ENCODE measurements at regions not wholly inside any gene's neighbourhood (a gene's known extent, or its start where the extent isn't known, plus 50 kb on each side); places are given as distances from the start of the nearest gene placed in this dataset.

DNA sequence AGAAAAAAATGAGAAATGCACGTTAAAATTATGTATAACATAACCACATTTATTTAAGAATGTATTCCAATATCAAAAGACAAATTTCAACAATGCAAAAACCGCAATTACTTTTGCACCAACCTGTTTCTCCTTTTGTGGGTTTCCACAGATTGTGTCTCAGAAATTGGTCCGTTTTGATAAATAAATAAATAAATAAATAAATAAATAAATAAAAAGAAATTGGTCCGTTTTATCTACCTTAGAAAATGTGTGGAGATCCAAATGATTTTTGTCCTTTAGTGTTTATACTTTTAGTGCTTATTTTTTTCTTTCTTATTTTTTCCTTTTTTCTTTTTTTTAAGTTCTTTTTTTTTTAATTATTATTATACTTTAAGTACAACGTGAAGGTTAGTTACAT is 1682.2 kb upstream of the TMEFF2 start:
- no peak for ATAC-seq
- no peaks in the 10 kb centered on the region for H3K36me3 ChIP-seq
- TF ChIP-seq POLR2A (IDR thresholded peaks at IDR 0.05): no peak
- TF ChIP-seq, protein P1, sequence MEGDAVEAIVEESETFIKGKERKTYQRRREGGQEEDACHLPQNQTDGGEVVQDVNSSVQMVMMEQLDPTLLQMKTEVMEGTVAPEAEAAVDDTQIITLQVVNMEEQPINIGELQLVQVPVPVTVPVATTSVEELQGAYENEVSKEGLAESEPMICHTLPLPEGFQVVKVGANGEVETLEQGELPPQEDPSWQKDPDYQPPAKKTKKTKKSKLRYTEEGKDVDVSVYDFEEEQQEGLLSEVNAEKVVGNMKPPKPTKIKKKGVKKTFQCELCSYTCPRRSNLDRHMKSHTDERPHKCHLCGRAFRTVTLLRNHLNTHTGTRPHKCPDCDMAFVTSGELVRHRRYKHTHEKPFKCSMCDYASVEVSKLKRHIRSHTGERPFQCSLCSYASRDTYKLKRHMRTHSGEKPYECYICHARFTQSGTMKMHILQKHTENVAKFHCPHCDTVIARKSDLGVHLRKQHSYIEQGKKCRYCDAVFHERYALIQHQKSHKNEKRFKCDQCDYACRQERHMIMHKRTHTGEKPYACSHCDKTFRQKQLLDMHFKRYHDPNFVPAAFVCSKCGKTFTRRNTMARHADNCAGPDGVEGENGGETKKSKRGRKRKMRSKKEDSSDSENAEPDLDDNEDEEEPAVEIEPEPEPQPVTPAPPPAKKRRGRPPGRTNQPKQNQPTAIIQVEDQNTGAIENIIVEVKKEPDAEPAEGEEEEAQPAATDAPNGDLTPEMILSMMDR (IDR thresholded peaks at IDR 0.05 in 4 of 5, conservative IDR thresholded peaks at IDR 0.05 in 1 of 5): no peak
- no peak overlapping the region for H3K4me3 ChIP-seq
- in situ Hi-C loops (cut with MboI; ENCODE audit: low sequenced_read_pairs in 4 of 4): no loop called here
- no peaks in the 10 kb centered on the region for H3K4me1 ChIP-seq
- no peaks in the 10 kb centered on the region for H3K9me3 ChIP-seq
- no peaks in the 10 kb centered on the region for H3K27me3 ChIP-seq
- intact Hi-C loops (cut with DNase I; ENCODE audit: low total_unique reads): no loop called here
- no peak for DNase-seq
- no peak overlapping the region for H3K27ac ChIP-seq

DNA sequence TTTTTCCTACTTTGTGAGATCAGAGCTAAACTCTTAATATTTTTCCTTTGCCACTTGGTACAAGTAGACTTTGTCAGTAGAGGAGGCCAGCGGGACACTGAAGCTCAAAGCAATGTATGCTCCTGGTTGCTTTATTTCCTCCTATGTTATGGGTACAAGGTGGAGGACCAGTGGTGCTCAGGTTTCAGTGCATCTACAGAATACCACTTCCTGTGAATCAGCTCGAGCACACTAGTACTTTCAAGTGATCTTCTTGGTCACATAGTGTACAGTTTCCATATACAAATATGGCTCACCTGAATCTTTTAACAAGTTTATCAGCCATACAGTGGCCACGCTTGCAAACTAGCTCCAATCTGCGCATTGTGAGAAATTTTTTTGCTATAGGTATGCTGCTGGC is 1674.8 kb upstream of the TMEFF2 start:
- in situ Hi-C loops (cut with MboI; ENCODE audit: low sequenced_read_pairs in 4 of 4): no loop called here
- H3K36me3 ChIP-seq: no peaks in the 10 kb centered on the region
- intact Hi-C loops (cut with DNase I; ENCODE audit: low total_unique reads): no loop called here

DNA sequence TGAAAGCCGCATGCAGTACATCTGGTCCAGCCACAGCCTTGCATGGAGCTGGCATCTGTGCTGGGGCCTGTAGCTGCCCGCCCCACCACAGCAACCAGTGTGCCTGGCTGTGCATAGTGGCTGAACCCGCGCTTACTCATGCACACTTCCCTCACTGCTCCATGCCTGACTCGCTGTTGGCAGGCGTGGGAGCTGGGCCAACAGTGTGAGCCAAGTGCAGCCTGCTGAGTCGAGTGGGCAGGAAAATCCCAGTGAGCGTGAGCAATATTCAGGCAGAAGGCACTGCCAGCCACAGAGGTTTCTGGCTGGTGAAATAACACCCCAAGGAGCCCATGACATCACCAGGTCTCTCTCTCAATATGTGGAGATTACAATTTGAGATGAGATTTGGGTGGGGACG is 1674.1 kb upstream of the TMEFF2 start:
- no peaks in the 10 kb centered on the region for H3K36me3 ChIP-seq
- no peaks in the 10 kb centered on the region for H3K27me3 ChIP-seq
- H3K4me3 ChIP-seq: no peak overlapping the region
- ATAC-seq: no peak
- in situ Hi-C loops (cut with MboI; ENCODE audit: low sequenced_read_pairs in 4 of 4) (no loop called here), intact Hi-C loops (cut with DNase I; ENCODE audit: low total_unique reads) (no loop called here)
- no peak for TF ChIP-seq POLR2A (IDR thresholded peaks at IDR 0.05)
- TF ChIP-seq, protein P1 (IDR thresholded peaks at IDR 0.05 in 4 of 5, conservative IDR thresholded peaks at IDR 0.05 in 1 of 5): no peak
- no peak for DNase-seq
- H3K9me3 ChIP-seq: no peaks in the 10 kb centered on the region
- H3K27ac ChIP-seq: no peak overlapping the region
- no peaks in the 10 kb centered on the region for H3K4me1 ChIP-seq

More for the DNA sequence above, 1674.8 kb upstream of the TMEFF2 start:
- H3K4me3 ChIP-seq: no peak overlapping the region
- H3K9me3 ChIP-seq: no peaks in the 10 kb centered on the region
- no peaks in the 10 kb centered on the region for H3K27me3 ChIP-seq
- no peak for DNase-seq
- ATAC-seq: no peak
- TF ChIP-seq, protein P1 (IDR thresholded peaks at IDR 0.05 in 4 of 5, conservative IDR thresholded peaks at IDR 0.05 in 1 of 5): no peak
- TF ChIP-seq POLR2A (IDR thresholded peaks at IDR 0.05): no peak
- H3K4me1 ChIP-seq: no peaks in the 10 kb centered on the region
- no peak overlapping the region for H3K27ac ChIP-seq

DNA sequence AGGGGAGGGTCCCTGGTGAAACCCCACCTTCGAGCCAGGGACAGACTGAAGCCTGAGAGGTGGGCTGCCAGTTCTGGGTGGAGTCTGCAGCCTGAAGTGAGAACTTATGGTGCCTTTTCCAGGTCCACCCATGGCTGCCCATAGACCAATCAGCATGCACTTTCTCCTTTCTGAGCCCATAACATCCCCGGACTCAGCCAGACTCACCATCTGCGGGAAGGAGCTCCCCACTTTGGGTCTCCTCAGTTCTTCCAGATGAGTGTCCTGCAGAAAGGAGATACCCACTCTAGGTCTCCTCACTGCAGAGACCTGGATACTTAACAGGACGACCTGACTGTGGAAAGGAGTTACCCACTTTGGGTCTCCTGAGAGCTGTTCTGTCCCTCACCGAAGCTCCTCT is 1673.4 kb upstream of the TMEFF2 start:
- no peak for DNase-seq
- H3K9me3 ChIP-seq: no peaks in the 10 kb centered on the region
- H3K27ac ChIP-seq: no peak overlapping the region
- ATAC-seq: no peak
- intact Hi-C loops (cut with DNase I; ENCODE audit: low total_unique reads) (no loop called here), in situ Hi-C loops (cut with MboI; ENCODE audit: low sequenced_read_pairs in 4 of 4) (no loop called here)
- no peaks in the 10 kb centered on the region for H3K27me3 ChIP-seq
- TF ChIP-seq POLR2A (IDR thresholded peaks at IDR 0.05): no peak
- TF ChIP-seq, protein P1 (IDR thresholded peaks at IDR 0.05 in 4 of 5, conservative IDR thresholded peaks at IDR 0.05 in 1 of 5): no peak
- no peaks in the 10 kb centered on the region for H3K36me3 ChIP-seq
- H3K4me1 ChIP-seq: no peaks in the 10 kb centered on the region
- no peak overlapping the region for H3K4me3 ChIP-seq

DNA sequence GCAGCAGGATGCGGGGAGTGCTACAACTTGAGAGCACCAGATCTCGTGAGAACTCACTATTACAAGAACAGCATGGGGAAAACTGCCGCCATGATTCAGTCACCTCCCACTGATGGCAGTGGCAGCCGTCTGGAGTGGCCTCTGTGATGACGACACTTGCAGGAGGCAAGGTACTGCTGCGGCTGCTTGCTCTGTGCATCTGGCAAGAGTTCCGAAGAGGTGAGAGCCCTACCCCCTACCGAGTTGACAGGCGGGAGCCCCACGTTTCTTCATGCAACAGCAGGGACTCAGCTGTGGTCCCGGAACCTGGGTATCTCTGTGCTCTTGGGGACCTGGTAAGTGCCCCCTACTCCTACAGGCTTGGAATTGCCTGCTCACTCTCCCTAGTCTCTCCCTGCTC is 1672.7 kb upstream of the TMEFF2 start:
- DNase-seq: no peak
- no peak overlapping the region for H3K27ac ChIP-seq
- no peaks in the 10 kb centered on the region for H3K4me1 ChIP-seq
- intact Hi-C loops (cut with DNase I; ENCODE audit: low total_unique reads): no loop called here
- H3K4me3 ChIP-seq: no peak overlapping the region
- in situ Hi-C loops (cut with MboI; ENCODE audit: low sequenced_read_pairs in 4 of 4): no loop called here
- no peaks in the 10 kb centered on the region for H3K36me3 ChIP-seq
- TF ChIP-seq, protein P1 (IDR thresholded peaks at IDR 0.05 in 4 of 5, conservative IDR thresholded peaks at IDR 0.05 in 1 of 5): no peak
- TF ChIP-seq POLR2A (IDR thresholded peaks at IDR 0.05): no peak
- no peaks in the 10 kb centered on the region for H3K27me3 ChIP-seq
- ATAC-seq: no peak
- H3K9me3 ChIP-seq: no peaks in the 10 kb centered on the region
